ENCODE measurements at regions not wholly inside any gene's neighbourhood (a gene's known extent, or its start where the extent isn't known, plus 50 kb on each side); places are given as distances from the start of the nearest gene placed in this dataset.
"Not testable (repeated sequence)": the region's sequence is repeated elsewhere in the genome, so short reads cannot be mapped to it uniquely, and the experiment has no call there.

GRCh38 chr3:110246796-110247376, 824.7 kb upstream of the NECTIN3 start:
- DNase-seq = no peak

- no peak for DNase-seq
Measured at GRCh38 chr3:110248666-110249065, 823.0 kb upstream of the NECTIN3 start.

DNA sequence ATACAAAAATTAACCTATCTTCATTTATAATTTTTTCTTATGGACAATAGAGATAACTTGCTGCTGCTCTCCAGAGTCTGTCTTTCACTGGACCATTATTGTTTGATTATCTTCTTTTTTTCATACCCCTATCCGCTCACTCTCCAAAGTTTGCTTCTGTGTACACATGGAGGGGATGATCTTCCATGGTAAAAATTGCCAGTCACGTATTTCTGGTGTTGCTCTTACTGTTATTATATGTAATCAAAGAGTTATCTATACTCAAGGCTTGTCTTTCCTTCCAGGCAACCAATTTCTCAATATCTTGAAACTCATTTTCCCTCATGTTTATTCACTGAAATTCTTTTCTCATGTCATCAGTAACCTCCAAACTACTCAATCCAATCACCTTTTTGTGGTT, 817.8 kb upstream of the NECTIN3 start:
- no peak for DNase-seq

DNA sequence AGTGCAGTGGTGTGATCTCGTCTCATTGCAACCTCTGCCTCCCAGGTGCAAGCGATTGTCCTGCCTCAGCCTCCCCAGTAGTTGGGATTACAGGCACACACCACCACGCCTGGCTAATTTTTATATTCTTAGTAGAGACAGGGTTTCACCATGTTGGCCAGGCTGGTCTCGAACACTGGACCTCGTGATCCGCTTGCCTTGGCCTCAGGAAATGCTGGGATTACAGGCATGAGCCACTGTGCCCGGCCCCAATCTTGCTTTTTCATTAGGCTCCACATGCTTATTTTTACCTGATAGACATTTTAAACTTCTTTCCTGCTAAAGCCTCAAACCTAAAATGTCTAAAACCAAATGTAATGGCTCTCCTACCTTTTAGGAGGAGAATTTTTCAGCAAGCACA, 817.0 kb upstream of the NECTIN3 start:
- no peak for DNase-seq

- DNase-seq = no peak
Measured at GRCh38 chr3:110261141-110261540, 810.5 kb upstream of the NECTIN3 start.

GRCh38 chr3:110262896-110263295, 808.7 kb upstream of the NECTIN3 start:
- no peak for DNase-seq

GRCh38 chr3:110265302-110265701, 806.3 kb upstream of the NECTIN3 start:
- DNase-seq = no peak

- DNase-seq = no peak
Measured at GRCh38 chr3:110267304-110267845, 804.2 kb upstream of the NECTIN3 start.

DNA sequence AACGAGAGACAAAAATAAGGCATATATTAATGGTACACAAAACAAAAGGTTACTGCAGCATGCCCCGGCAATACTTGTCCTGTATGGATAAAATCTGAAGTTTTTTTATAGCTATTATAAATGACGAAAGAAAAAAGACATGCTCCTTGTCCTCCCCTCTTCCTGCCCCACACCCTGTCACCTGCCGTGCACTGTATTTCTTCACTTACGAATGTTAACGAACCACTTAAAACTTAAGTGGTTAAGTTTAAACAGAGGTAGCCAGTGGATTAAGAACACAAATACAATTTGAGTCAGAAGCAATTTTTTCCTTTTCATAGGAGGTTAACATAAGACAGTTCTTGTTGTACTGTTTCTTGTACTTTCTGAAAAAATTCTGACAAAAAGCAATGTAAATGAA, 799.1 kb upstream of the NECTIN3 start:
- no peak for DNase-seq

DNA sequence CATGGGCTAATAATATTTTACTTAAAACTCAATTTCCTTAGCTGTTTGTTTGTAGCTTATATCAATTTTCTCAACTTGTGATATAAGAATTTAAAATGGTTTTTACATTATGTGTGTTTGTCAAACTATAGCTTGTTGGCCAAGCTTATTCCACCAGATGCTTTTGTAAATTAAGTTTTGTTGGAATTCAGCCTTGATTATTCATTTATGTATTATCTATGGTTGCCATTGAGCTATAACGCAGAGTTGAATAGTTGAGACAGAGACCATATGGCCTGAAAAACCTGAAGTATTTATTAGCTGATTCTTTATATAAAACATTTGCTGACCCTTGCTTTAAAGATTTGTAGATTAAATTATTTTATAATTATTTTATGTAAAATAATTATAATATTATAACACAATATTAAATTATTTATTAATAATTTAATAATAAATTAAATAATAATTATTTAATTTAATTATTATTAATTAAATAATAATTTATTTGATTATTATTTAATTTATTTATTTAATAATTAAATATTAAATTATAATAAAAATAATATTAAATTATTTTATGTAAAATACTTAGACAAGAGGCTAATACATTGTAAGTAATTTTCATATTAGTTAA, 779.6 kb upstream of the NECTIN3 start:
- DNase-seq = no peak

DNA sequence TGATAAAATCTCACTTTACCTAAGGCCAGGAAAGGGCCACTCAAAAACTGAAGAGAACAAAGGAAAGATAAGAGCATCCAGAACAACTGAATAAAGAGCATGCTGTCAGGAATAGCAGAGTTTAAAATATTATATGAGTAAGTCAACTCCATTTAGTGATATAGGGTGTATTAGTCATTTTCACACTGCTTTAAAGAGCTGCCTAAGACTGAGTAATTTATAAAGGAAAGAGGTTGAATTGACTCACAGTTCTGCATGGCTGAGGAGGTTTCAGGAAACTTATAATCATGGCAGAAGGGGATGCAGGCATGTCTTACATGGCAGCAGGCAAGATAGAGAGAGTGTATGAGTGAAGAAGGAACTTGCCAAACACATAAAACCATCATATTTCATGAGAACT, 778.0 kb upstream of the NECTIN3 start:
- no peak for DNase-seq

DNA sequence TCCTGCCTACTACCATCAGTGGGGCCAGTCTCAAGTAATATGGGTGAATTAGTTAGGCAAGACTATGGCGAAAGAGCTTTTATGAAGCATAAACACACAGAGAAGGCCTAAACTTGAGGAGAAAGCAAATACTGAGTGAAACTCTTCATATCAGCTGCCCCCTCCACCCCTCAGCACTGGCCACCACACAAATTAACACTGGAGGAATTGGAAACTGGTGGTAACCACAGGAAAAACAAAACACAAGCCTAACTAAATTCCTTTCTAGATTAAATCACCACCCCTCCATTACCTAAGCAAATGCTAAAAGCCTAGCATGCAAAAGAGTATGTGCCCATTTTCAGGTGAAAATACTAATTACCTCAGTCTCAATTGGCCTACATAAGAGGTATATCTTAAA, 774.7 kb upstream of the NECTIN3 start:
- DNase-seq = no peak

DNA sequence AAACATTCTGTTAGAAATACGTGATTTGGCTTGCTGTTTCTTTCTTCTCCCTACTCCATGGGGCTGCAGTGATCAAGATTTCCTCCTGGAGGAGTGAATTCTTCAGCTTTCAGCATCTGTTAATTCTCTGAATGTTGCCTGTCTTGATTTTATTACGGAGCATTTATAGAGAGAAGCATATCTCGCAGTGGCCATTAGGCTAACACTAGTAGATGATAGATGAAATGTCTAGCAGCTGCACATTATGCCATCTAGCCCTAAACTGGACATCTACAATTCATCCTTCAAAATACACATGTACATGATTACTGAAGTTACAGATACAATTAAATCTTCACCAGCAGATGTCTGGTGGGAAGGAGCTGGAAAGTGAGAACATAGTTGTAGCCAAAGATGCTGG, 769.8 kb upstream of the NECTIN3 start:
- no peak for DNase-seq

DNA sequence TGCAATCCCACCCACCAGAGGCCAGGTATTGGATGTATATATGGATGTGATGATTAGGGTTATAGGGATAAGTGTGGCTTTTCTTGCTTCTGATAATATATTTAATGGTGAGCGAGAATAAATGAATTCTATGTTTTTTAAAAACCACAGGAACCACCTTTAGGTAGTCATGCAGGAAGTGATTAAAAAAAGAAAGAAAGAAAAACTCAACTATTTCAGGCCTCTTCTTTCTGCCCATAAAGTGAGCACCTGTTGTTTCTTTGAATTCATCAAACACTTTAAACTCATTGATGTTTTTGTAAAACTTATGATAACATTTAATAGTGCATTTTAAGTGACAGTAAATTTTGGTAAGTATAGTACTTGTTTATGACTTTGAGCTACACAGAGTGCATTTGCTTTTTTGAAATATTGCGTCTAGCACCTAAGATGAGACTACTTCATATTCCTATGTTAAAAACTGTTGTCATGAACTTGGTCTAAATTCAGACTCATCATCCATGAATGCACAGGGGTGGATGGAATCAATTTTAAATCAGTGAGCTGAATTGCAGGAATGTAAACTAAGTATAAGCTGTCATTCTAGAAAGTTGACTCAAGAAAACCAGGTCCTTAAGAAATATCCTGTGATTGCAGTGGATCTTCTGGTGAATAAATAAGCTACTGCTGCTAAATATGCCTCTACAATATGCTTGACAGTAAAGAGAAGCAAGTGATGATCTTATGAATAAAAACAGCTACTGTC, 764.4 kb upstream of the NECTIN3 start:
- no peak for DNase-seq

DNA sequence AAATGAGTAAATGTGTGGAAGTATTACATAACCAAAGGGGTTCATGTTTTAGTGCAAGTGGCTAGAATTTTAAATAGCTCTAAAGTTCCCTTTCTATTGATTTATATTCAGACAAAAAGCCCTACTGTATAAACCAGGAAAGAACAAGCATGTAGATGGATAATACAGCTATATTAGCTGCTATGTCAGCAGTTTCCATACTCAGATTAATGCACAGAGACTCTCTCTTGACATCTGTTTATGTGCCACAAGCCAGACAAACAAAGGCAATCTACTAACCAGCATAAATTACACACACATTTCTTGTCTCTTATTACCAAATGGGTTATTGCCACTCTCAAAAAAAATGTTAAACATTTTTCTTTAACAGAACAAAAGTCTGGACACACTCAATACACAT, 760.1 kb upstream of the NECTIN3 start:
- no peak for DNase-seq

- peak; percentile 19 for DNase-seq
Measured at GRCh38 chr3:110314512-110315114, 757.0 kb upstream of the NECTIN3 start.

DNA sequence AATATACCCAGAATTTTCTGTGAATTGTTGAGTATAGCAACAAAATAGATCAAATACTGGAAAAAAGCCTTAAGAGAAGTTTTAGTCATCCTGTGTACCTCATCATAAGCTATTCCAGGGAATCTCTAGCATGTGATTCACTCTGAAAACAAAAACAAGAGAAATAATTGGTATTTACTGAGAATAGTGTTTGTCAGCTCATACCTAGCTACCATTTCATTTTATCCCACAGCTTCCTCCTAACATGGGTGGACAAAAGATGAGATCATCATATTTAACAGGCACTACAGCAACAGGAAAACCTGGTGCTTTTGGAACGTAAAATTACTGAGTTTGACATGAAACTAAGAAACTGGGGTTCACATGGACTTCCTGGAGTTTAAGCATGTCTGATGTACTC, 753.5 kb upstream of the NECTIN3 start:
- DNase-seq = no peak

GRCh38 chr3:110323349-110323748, 748.3 kb upstream of the NECTIN3 start:
- DNase-seq = no peak

GRCh38 chr3:110324171-110324705, 747.4 kb upstream of the NECTIN3 start:
- DNase-seq = no peak

DNA sequence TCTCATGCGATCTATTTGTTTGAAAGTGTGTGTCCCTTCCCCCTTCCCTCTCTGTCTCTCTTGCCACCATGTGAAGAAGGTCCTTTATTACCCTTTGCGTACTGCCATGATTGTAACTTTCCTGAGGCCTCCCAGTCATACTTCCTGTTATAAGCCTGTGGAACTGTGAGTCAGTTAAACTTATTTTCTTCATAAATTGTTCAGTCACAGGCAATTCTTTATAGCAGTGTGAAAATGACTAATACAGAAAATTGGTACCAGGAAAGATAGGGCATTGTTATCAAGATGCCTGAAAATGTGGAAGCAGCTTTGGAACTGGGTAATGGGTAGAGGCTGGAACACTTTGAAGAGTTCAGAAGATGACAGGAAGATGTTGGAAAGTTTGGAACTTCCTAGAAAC, 743.7 kb upstream of the NECTIN3 start:
- DNase-seq = no peak

GRCh38 chr3:110331562-110331961, 740.1 kb upstream of the NECTIN3 start:
- not testable (repeated sequence) for DNase-seq

DNA sequence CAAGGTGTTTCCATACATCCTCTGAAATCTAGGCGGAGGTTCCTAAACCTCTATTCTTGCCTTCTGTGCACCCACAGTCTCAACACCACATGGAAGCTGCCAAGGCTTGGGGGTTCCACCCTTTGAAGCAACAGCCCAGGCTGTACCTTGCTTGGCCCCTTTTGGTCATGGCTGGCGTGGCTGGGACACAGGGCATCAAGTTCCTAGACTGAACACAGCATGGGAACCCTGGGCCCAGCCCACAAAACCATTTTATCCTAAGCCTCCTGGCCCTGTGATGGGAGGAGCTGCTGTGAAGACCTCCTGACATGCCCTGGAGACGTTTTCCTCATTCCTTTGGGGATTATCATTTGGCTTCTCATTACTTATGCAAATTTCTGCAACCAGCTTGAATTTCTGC, 739.0 kb upstream of the NECTIN3 start:
- no peak for DNase-seq

- no peak for DNase-seq
Measured at GRCh38 chr3:110341047-110341446, 730.6 kb upstream of the NECTIN3 start.

GRCh38 chr3:110343376-110343775, 728.2 kb upstream of the NECTIN3 start:
- DNase-seq = no peak
